Keratinocyte (primary cell): ENCODE measurements at regions not wholly inside any gene's neighbourhood (a gene's known extent, or its start where the extent isn't known, plus 50 kb on each side); places are given as distances from the start of the nearest gene placed in this dataset.

Experiments
- EZH2 ChIP-seq: IDR thresholded peaks from one replicate; pipeline ENCODE4 v1.6.1; 2012; ENCODE audit warnings: inconsistent platforms, mild to moderate bottlenecking, low read length, moderate library complexity
- TF ChIP-seq, protein P1 (sequence below), 3 experiments: IDR thresholded peaks in 1 of 3; conservative IDR thresholded peaks in 1 of 3; optimal IDR thresholded peaks in 1 of 3; 2 replicates in 2 of 3; 3 replicates in 1 of 3; pipeline versions ENCODE3 to v1.5.1; 2011; ENCODE audit warnings: low read length in 3 of 3, mild to moderate bottlenecking in 3 of 3, moderate library complexity in 2 of 3, control low read depth in 1 of 3, inconsistent platforms in 1 of 3; ENCODE audit not compliant: insufficient read depth in 2 of 3; ENCODE audit errors: extremely low read depth in 1 of 3

DNA sequence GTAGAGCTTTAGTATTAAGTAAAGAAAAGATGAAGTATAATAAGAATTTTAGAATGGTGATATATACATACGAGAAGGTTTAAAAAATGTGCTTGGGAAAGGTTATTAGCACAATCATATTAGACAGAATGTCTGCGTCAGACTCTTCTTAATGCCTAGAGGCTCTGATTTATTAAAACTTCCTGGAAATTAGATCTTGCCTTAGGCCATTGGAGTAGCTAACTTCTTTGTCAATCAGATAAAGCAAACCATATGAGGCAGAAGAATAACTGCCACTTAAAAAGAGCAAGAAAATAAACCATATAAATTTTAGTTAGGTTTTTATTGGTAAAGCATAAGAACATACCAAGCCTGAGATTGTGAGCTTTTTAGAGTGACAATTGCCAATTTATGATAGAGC, 309.1 kb downstream of the TLL1 start:
- TF ChIP-seq, protein P1, sequence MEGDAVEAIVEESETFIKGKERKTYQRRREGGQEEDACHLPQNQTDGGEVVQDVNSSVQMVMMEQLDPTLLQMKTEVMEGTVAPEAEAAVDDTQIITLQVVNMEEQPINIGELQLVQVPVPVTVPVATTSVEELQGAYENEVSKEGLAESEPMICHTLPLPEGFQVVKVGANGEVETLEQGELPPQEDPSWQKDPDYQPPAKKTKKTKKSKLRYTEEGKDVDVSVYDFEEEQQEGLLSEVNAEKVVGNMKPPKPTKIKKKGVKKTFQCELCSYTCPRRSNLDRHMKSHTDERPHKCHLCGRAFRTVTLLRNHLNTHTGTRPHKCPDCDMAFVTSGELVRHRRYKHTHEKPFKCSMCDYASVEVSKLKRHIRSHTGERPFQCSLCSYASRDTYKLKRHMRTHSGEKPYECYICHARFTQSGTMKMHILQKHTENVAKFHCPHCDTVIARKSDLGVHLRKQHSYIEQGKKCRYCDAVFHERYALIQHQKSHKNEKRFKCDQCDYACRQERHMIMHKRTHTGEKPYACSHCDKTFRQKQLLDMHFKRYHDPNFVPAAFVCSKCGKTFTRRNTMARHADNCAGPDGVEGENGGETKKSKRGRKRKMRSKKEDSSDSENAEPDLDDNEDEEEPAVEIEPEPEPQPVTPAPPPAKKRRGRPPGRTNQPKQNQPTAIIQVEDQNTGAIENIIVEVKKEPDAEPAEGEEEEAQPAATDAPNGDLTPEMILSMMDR (optimal IDR thresholded peaks at IDR 0.05 in 1 of 3, IDR thresholded peaks at IDR 0.05 in 1 of 3, conservative IDR thresholded peaks at IDR 0.05 in 1 of 3; ENCODE audit: extremely low read depth in 1 of 3, insufficient read depth in 2 of 3, low read length in 3 of 3): no peak
- TF ChIP-seq EZH2: no peak
